HG03103 (cell line): ENCODE measurements at regions not wholly inside any gene's neighbourhood (a gene's known extent, or its start where the extent isn't known, plus 50 kb on each side); places are given as distances from the start of the nearest gene placed in this dataset.

Experiments
- ATAC-seq: cut with Tn5 transposase; IDR thresholded peaks from one replicate; pipeline ENCODE4 v1.9.1; 2021; ENCODE audit warnings: low read depth; ENCODE audit not compliant: unreplicated experiment

DNA sequence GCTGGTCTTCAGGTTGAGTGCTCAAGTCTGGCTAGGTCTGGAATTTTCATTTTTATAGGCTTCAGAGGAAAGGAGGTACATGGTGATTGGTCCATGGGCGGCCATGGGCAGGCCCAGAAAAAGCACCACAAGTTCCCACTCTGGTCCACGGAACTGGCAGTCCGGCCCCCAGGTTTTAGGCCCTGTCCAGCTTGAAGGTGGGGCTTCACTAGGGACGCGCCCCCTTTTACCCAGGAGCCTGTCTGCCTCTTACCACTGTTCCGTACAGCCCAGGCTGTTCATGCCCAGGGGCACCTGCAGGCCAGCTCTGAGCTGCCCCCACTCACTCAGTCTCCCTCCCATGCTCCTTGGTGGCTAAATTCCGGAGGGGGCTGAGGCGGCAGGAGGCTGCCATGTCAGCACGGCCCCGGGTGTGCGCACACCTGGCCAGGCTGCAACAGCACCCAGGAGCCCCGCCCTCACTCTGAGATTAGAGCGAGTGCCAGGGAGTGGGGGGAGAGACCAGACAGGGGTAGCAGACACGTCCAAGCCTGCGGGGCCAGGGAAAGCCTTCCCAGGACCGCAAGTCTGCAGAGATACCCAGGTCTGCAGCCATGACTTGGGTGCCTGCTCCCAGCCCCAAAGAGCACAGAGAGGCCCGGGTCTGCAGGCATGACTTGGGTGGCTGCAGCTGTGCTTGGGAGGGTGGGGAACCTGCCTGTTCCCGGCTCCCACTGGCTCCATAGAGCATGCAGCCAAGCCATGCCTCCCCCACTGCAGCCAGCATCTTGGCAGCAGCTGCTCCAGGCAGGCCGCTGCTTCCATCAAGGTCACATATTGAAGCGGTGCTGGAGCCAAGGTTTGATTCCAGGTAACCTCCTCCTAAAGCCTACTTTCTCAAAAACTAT lies 390.2 kb upstream of the SGCD start:
- no peak for ATAC-seq

GRCh38 chr5:155938051-155938450 lies 388.9 kb upstream of the SGCD start:
- no peak for ATAC-seq

- ATAC-seq = no peak
These were observed 385.6 kb upstream of the SGCD start for GRCh38 chr5:155941340-155941739.

DNA sequence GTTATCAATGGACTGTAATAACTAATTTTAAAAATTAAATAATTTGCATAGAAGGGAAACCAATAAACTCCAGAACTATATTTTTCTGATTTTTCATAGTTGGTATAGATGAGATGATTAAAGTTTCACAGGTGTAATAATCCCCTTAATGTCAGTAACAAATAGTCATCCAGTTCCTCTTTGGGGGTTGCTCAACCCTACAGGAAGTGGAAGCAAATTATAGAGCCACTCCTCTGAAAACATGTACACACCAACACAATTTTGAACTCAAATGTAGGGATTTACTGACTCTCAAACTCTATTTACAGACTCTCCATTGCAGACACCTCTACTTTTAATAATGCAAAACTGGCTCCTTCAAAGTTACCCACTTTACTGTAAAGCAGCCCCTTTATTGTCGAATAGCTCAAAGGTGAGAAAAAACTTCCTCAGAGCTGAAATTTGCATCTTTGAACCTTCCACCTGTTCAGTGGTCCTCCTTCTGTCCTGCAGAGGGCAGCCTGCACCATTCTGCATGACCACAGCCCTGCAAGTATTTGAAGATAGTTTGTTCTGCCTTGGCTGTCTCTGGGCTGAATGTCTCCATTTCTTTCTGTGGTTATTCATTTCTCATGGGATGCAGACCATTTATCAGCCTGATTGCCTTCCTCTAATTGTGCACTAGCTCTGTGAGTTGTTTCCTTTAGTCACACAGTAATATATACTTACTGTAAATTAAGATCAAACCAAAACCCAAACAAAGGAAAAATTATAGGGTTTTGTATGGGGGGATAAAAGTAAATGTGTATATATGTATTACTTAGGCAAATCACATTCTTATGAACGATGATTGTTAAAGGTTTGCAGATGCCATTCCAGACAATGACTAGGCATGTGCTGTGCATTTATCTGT lies 383.2 kb upstream of the SGCD start:
- ATAC-seq = peak; percentile 85

- ATAC-seq = no peak
These were observed 379.4 kb upstream of the SGCD start for GRCh38 chr5:155947394-155948062.

GRCh38 chr5:155948576-155948975 lies 378.4 kb upstream of the SGCD start:
- ATAC-seq = no peak

DNA sequence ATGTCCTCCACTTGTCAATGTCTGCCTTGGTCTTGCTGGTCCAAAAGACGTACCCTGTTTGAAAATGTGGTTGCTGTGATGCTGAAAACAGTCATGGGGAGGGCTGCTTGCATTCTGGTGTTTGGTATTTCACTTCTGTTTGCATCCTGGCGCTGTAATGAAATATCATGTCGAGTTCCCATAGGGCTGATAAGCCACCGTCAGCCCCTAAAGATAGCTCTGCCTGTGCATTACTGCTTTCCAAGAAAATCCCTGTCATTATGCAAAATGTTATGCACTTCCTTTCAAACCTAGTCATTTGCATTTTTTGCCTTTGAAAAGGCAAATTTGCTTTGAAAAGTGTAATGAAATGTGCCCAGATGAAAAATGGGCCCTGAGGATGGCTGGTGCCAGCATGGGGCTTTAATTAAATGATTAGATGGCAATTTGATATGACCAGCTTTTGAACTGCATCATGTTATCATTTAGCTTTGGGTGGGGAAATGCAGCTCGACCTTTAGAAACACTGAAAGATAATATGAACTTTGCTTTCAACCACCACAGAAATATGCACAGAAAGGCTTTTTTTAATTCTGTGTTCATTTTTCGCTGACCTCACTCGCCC lies 374.4 kb upstream of the SGCD start:
- ATAC-seq = no peak

DNA sequence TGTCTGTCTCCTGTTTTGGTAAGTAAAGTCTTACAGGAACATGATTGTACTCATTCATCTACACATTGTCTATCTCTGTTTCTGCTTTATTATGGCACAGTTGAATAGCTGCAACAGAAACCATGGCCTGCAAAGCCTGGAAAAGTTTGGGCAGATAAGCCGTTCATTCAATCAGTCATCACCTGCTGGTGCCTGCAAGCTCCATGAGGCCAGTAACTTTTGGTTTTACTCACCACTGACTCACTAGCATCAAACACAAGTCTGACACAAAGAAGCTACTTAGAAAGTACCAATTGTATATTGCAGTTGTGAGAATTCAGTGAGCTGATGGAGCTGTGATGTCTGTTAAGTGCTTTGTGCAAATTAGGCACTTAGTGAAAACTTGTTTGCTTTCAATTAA lies 373.6 kb upstream of the SGCD start:
- ATAC-seq = no peak

DNA sequence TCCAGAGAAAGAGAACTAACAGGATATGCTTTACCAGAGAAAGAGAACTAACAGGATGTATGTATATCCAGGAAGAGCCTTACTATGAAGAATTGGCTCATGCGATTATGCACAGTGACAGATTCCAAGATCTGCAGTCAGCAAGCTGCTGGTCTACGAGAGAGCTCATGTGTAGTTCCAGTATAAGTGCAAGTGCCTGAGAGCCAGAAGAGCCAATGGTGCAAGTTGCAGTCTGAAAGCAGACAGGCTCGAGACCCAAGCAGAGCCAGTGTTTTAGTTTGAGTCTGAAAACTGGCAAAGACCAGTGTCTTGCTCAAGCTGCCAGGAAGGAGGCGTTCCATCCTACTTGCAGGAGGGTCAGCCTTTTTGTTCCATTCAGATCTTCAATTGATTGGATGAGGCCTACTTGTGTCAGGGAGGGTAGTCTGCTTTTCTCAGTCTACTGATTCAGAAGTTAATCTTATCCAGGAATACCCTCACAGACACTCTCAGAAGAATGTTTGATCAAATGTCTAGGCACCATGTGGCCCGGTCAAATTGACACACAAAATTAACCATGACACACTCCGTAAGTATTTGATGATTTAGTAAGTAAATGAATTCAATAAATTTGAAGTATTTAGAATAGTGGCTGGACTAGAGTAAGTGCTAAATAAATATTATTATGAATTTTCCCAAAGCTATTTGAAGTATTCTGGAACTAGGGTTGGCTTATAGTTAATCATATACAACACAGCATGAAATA lies 372.1 kb upstream of the SGCD start:
- ATAC-seq = no peak

GRCh38 chr5:155957884-155958283 lies 369.1 kb upstream of the SGCD start:
- no peak for ATAC-seq

DNA sequence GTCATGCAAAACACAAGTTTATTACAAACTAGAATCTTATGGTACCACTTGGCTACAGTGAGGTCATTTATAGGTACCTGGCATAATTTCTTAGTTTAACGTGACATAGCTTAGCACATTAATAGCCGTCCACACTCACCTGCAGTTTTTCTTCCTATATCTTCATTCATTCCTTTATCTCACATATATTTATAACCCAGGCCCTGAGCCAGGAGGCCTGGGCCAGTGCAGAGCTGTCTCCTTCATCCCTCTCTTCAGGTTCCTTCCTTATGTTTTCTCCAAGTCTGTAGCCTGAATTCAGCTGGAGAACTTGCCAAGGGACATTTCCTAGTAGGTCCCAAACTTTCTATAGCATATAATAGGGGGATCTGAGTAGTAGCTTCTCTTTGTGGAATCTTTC lies 367.9 kb upstream of the SGCD start:
- ATAC-seq = no peak

GRCh38 chr5:155960177-155960576 lies 366.8 kb upstream of the SGCD start:
- ATAC-seq = no peak

- no peak for ATAC-seq
These were observed 357.4 kb upstream of the SGCD start for GRCh38 chr5:155969537-155969936.

GRCh38 chr5:155974369-155974768 lies 352.6 kb upstream of the SGCD start:
- no peak for ATAC-seq

GRCh38 chr5:155978850-155979249 lies 348.1 kb upstream of the SGCD start:
- no peak for ATAC-seq

DNA sequence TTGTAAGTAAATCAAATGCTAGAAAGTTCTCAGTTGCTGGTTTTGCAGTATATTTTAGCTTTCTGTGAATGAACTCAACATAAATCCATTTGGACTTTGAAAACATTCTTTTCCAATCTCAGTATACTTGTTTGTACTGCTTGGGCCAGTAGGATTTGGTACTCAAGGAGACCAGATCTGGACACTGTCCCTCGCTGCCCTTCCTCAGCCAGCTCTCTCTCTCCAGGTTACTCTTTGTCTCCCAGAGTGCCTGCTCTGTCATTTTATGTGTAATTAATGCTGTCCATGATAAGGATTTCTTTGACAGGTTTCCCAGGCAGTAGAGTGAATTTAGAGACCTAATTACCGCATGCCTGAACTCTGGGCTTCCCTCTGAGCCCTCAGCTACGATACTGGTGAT lies 344.6 kb upstream of the SGCD start:
- ATAC-seq = no peak

DNA sequence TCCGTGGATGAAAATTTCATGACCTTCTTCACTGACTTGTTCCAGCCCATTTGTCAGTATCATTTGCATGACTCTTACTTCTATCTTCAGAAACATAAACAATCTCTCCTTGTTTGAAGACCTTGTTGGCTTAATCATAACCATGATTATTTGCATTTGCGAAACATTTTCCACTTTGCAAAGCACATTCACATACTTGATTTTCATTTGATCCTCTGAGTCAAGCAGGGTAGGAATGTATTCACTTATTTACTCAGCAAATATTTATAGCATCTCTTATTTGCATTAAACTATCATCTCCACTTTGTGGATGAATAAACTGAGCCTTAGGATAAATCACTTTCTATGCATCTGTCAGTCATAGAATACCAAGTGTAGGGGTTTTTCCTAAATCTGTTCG lies 343.0 kb upstream of the SGCD start:
- ATAC-seq = no peak

DNA sequence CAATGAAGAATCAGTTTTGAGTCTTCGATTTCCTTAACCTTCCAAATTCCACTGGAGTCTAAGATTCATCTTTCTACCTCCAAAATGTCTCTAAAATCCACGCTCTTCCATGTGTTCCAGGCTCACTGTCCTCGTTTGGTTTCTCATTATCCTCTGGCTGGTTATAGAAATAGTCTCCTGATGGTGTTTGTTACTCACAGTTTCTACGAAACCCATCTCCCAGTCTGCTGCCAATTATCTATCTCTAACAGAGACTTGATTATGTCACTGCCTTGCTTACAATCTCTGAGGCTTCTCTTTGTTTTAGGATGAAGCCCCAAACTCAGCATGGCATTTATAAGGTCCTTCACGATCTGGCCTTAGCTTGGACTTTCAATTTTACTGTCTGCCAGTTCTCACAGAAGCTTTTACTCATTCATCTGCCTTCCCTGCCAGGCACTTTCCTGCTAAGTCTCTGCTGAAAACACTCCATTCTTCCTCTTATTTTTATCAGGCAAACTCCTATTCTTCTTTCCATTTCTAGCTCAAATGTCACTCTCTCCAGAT lies 339.6 kb upstream of the SGCD start:
- ATAC-seq = no peak

DNA sequence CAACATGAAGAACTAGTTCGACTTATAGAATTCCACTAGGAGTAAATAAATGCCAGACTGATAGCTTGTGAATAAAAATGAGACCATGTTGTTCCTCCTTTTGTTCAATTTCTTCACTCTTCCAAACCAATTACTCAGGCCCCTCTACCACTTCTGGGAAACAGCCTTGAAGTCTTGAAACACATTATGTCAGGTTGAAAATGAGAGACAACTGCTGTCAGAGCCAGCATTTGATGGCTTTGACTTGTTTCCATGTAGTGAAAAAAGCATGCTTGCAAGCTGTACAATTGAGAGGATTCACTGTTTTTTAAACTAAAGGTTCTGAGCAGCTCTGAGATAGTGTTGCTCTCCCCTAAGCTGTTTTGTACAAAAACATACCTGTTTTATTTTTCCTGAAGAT lies 337.1 kb upstream of the SGCD start:
- ATAC-seq = no peak

- ATAC-seq = no peak
These were observed 330.8 kb upstream of the SGCD start for GRCh38 chr5:155996123-155996522.
